C4-2B (cell line): ENCODE measurements at regions not wholly inside any gene's neighbourhood (a gene's known extent, or its start where the extent isn't known, plus 50 kb on each side); places are given as distances from the start of the nearest gene placed in this dataset.

Experiments used
- H3K27ac ChIP-seq: fragments of 450-650 bp; 2 replicates; pipeline ENCODE4 v1.5.1; 2017
- CTCF ChIP-seq: fragments of 450-650 bp; conservative IDR thresholded peaks from 2 replicates; pipeline ENCODE4 v1.5.1; 2017; ENCODE audit warnings: mild to moderate bottlenecking
- ZFX ChIP-seq: fragments of 450-650 bp; IDR thresholded peaks from 2 replicates; pipeline ENCODE4 v1.6.1; 2017

- H3K27ac ChIP-seq = no peak overlapping the region
- no peak for TF ChIP-seq ZFX
- no peak for TF ChIP-seq CTCF
Measured at GRCh38 chr16:26992666-26993349, 73.9 kb upstream of the C16orf82 start.

GRCh38 chr16:26993511-26993910 is 73.2 kb upstream of the C16orf82 start:
- no peak overlapping the region for H3K27ac ChIP-seq
- no peak for TF ChIP-seq ZFX
- TF ChIP-seq CTCF = no peak

GRCh38 chr16:26993963-26994362 is 72.8 kb upstream of the C16orf82 start:
- TF ChIP-seq CTCF (no peak), ZFX (no peak)
- no peak overlapping the region for H3K27ac ChIP-seq

GRCh38 chr16:26995522-26995921 is 71.2 kb upstream of the C16orf82 start:
- no peak for TF ChIP-seq CTCF
- no peak overlapping the region for H3K27ac ChIP-seq

- H3K27ac ChIP-seq = no peak overlapping the region
- TF ChIP-seq ZFX = no peak
- TF ChIP-seq CTCF = no peak
Measured at GRCh38 chr16:27005386-27005785, 61.3 kb upstream of the C16orf82 start.
